Retinal pigment epithelial cell (primary cell): ENCODE measurements at regions not wholly inside any gene's neighbourhood (a gene's known extent, or its start where the extent isn't known, plus 50 kb on each side); places are given as distances from the start of the nearest gene placed in this dataset.

Experiments used
- DNase-seq: peaks from one replicate; pipeline ENCODE4 v3.0.0-alpha.2; 2010; ENCODE audit warnings: low read depth
- H3K4me3 ChIP-seq: 2 replicates; pipeline ENCODE4 v1.5.1; 2011; ENCODE audit warnings: mild to moderate bottlenecking, low read length, control low read depth, moderate library complexity
- CTCF ChIP-seq: conservative IDR thresholded peaks from 2 replicates; pipeline ENCODE4 v1.5.1; 2011; ENCODE audit warnings: low read depth, low read length, control low read depth, inconsistent platforms

GRCh38 chr9:86601697-86602096 lies 247.5 kb upstream of the TUT7 start:
- no peak overlapping the region for H3K4me3 ChIP-seq
- DNase-seq = no peak
- no peak for TF ChIP-seq CTCF

- H3K4me3 ChIP-seq = no peak overlapping the region
- no peak for TF ChIP-seq CTCF
- no peak for DNase-seq
Observed at GRCh38 chr9:86600977-86601376, 246.8 kb upstream of the TUT7 start.

GRCh38 chr9:86600291-86600690 lies 246.1 kb upstream of the TUT7 start:
- TF ChIP-seq CTCF = no peak
- DNase-seq = no peak
- H3K4me3 ChIP-seq = no peak overlapping the region

DNA sequence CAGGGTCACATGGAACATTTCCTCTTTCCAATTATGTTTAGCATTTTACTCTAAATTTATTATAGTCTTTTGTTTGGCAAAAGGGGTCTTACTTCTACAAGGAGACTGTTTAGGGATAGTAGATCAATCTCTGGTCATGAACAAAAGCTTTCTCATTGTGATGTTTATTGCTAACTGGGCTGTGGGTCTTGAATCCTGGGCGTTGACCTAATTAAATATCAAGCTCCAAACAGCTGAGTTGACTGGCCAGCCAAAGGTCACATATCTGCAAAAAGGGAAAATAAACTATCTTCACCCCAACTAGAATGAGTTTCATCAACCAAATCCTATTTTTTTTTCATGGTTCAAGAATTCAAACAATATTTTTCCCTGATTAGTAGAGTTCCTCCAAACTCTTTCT lies 245.4 kb upstream of the TUT7 start:
- DNase-seq = no peak
- TF ChIP-seq CTCF = no peak

DNA sequence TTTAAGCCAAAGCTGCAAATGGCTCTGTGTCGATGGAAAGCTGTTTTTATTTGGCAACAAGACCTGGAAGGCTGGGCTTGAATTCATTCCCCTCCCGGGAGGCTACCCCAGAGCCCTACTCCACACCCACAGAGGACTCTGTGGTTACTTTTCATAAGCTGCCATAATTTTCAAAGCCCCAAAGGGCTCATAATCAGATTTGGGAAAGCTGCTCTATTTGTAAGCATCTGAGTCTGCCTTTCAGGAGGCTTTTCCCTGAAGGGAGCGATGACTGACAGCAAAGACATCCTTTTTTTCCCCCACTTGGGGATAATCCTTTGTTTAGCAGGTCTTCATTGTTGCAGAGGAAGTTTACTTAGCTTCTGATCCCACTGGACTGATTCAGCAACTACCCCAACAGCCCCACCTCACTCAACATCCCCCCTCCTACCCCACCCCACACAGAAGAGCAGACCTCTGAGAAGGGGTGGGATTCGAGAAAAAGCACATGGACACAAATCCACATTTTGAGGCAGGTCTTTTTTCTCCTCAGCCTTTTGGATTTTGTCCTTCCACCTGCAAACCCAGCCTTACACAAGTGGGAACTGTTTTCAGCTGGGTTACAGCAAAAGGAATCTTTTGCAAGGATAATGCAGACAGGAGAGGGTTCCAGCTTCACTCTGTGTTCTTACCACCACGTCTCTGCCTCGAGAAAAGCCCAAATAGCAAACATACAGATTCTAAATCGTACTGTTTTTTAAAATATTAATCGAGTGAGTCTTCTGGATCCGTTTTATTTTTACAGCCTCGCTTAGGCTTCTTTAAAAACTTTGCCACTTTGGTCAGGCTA lies 244.4 kb upstream of the TUT7 start:
- H3K4me3 ChIP-seq = no peak overlapping the region
- TF ChIP-seq CTCF = no peak
- DNase-seq = no peak

More for the DNA sequence above, 245.4 kb upstream of the TUT7 start:
- no peak overlapping the region for H3K4me3 ChIP-seq

GRCh38 chr9:86594724-86595123 lies 240.5 kb upstream of the TUT7 start:
- no peak overlapping the region for H3K4me3 ChIP-seq
- no peak for DNase-seq
- TF ChIP-seq CTCF = no peak

GRCh38 chr9:86591472-86591871 lies 237.3 kb upstream of the TUT7 start:
- H3K4me3 ChIP-seq = no peak overlapping the region
- TF ChIP-seq CTCF = no peak
- DNase-seq = no peak
